Dermis blood vessel endothelial cell (primary cell): ENCODE measurements at regions not wholly inside any gene's neighbourhood (a gene's known extent, or its start where the extent isn't known, plus 50 kb on each side); places are given as distances from the start of the nearest gene placed in this dataset.

Source experiments
- DNase-seq: peaks from one replicate; pipeline ENCODE4 v3.0.0; 2010

- DNase-seq = no peak
Observed at GRCh38 chr1:101290922-101291561, 54.2 kb downstream of the S1PR1 start.

- DNase-seq = peak; percentile 82
Observed at GRCh38 chr1:101291562-101292380, 55.0 kb downstream of the S1PR1 start.

GRCh38 chr1:101293461-101294051 lies 56.7 kb downstream of the S1PR1 start:
- no peak for DNase-seq

GRCh38 chr1:101295209-101295608 lies 58.4 kb downstream of the S1PR1 start:
- DNase-seq = no peak

GRCh38 chr1:101298663-101299062 lies 61.8 kb downstream of the S1PR1 start:
- peak; percentile 83 for DNase-seq

GRCh38 chr1:101299141-101299540 lies 62.3 kb downstream of the S1PR1 start:
- DNase-seq = peak; percentile 28

- no peak for DNase-seq
Observed at GRCh38 chr1:101299710-101300109, 62.9 kb downstream of the S1PR1 start.

- peak; percentile 64 for DNase-seq
Observed at GRCh38 chr1:101300916-101301315, 64.1 kb downstream of the S1PR1 start.

GRCh38 chr1:101301446-101302057 lies 64.7 kb downstream of the S1PR1 start:
- peak; percentile 33 for DNase-seq

GRCh38 chr1:101302831-101303511 lies 66.2 kb downstream of the S1PR1 start:
- DNase-seq = peak; percentile 86

GRCh38 chr1:101307985-101308689 lies 71.3 kb downstream of the S1PR1 start:
- DNase-seq = no peak

- DNase-seq = no peak
Observed at GRCh38 chr1:101308935-101309333, 72.1 kb downstream of the S1PR1 start.

GRCh38 chr1:101309334-101310311 lies 72.8 kb downstream of the S1PR1 start:
- peak; percentile 75 for DNase-seq

GRCh38 chr1:101310506-101310905 lies 73.7 kb downstream of the S1PR1 start:
- no peak for DNase-seq

- no peak for DNase-seq
Observed at GRCh38 chr1:101311146-101311920, 74.5 kb downstream of the S1PR1 start.

GRCh38 chr1:101312147-101312546 lies 75.3 kb downstream of the S1PR1 start:
- DNase-seq = no peak

GRCh38 chr1:101313356-101313755 lies 76.5 kb downstream of the S1PR1 start:
- DNase-seq = no peak

GRCh38 chr1:101314244-101314643 lies 77.4 kb downstream of the S1PR1 start:
- DNase-seq = no peak

GRCh38 chr1:101316256-101316655 lies 79.4 kb downstream of the S1PR1 start:
- no peak for DNase-seq

GRCh38 chr1:101316799-101317198 lies 80.0 kb downstream of the S1PR1 start:
- DNase-seq = no peak
